ENCODE measurements at regions not wholly inside any gene's neighbourhood (a gene's known extent, or its start where the extent isn't known, plus 50 kb on each side); places are given as distances from the start of the nearest gene placed in this dataset.

GRCh38 chr14:22438742-22439141, 150.3 kb downstream of the DAD1 start:
- H3K36me3 ChIP-seq (ENCODE audit: insufficient read depth), result no peaks in the 10 kb centered on the region
- no peaks in the 10 kb centered on the region for H3K4me1 ChIP-seq (ENCODE audit: insufficient read depth)
- H3K4me3 ChIP-seq (ENCODE audit: low read depth, low read length), result no peak overlapping the region
- WGBS, result 94% methylated on average over 3 of the region's 3 CpGs
- no peak overlapping the region for H3K27ac ChIP-seq (ENCODE audit: low read depth)
- DNase-seq (ENCODE audit: extremely low spot score), result no peak

- 85% methylated on average over 6 of the region's 6 CpGs for WGBS
- no peak for DNase-seq (ENCODE audit: extremely low spot score)
- H3K4me1 ChIP-seq (ENCODE audit: insufficient read depth), result no peaks in the 10 kb centered on the region
- no peak overlapping the region for H3K4me3 ChIP-seq (ENCODE audit: low read depth, low read length)
- H3K36me3 ChIP-seq (ENCODE audit: insufficient read depth), result no peaks in the 10 kb centered on the region
- H3K27ac ChIP-seq (ENCODE audit: low read depth), result no peak overlapping the region
Observed at GRCh38 chr14:22434901-22435550, 154.0 kb downstream of the DAD1 start.

- no peak overlapping the region for H3K4me3 ChIP-seq (ENCODE audit: low read depth, low read length)
- no peak for DNase-seq (ENCODE audit: extremely low spot score)
- WGBS, result 77% methylated on average over 4 of the region's 4 CpGs
- no peaks in the 10 kb centered on the region for H3K4me1 ChIP-seq (ENCODE audit: insufficient read depth)
- H3K27ac ChIP-seq (ENCODE audit: low read depth), result no peak overlapping the region
- H3K36me3 ChIP-seq (ENCODE audit: insufficient read depth), result no peaks in the 10 kb centered on the region
Observed at GRCh38 chr14:22434030-22434429, 155.0 kb downstream of the DAD1 start.

- no peaks in the 10 kb centered on the region for H3K36me3 ChIP-seq (ENCODE audit: insufficient read depth)
- H3K4me1 ChIP-seq (ENCODE audit: insufficient read depth), result no peaks in the 10 kb centered on the region
- no peak overlapping the region for H3K27ac ChIP-seq (ENCODE audit: low read depth)
- no peak for DNase-seq (ENCODE audit: extremely low spot score)
- H3K4me3 ChIP-seq (ENCODE audit: low read depth, low read length), result no peak overlapping the region
- WGBS, result 70% methylated on average over 4 of the region's 4 CpGs
Observed at GRCh38 chr14:22433069-22433468, 156.0 kb downstream of the DAD1 start.

GRCh38 chr14:22432348-22432976, 156.6 kb downstream of the DAD1 start:
- no peaks in the 10 kb centered on the region for H3K4me1 ChIP-seq (ENCODE audit: insufficient read depth)
- WGBS, result 20% methylated on average over 4 of the region's 4 CpGs
- no peak overlapping the region for H3K27ac ChIP-seq (ENCODE audit: low read depth)
- H3K36me3 ChIP-seq (ENCODE audit: insufficient read depth), result no peaks in the 10 kb centered on the region
- no peak overlapping the region for H3K4me3 ChIP-seq (ENCODE audit: low read depth, low read length)
- peak; percentile 83 for DNase-seq (ENCODE audit: extremely low spot score)

- H3K4me1 ChIP-seq (ENCODE audit: insufficient read depth), result no peaks in the 10 kb centered on the region
- no peak overlapping the region for H3K4me3 ChIP-seq (ENCODE audit: low read depth, low read length)
- H3K27ac ChIP-seq (ENCODE audit: low read depth), result no peak overlapping the region
- no peak for DNase-seq (ENCODE audit: extremely low spot score)
- WGBS, result 85% methylated on average over 7 of the region's 7 CpGs
- no peaks in the 10 kb centered on the region for H3K36me3 ChIP-seq (ENCODE audit: insufficient read depth)
Observed at GRCh38 chr14:22429546-22430294, 159.3 kb downstream of the DAD1 start.

GRCh38 chr14:22428700-22429291, 160.2 kb downstream of the DAD1 start:
- no peak for DNase-seq (ENCODE audit: extremely low spot score)
- H3K4me1 ChIP-seq (ENCODE audit: insufficient read depth), result no peaks in the 10 kb centered on the region
- no peak overlapping the region for H3K4me3 ChIP-seq (ENCODE audit: low read depth, low read length)
- no peak overlapping the region for H3K27ac ChIP-seq (ENCODE audit: low read depth)
- no peaks in the 10 kb centered on the region for H3K36me3 ChIP-seq (ENCODE audit: insufficient read depth)
- WGBS, result 44% methylated on average over 7 of the region's 7 CpGs

- Histone ChIP-seq H3K4me1 (ENCODE audit: insufficient read depth) (no peaks in the 10 kb centered on the region), H3K4me3 (ENCODE audit: low read depth, low read length) (no peak overlapping the region), H3K36me3 (ENCODE audit: insufficient read depth) (no peaks in the 10 kb centered on the region), H3K27ac (ENCODE audit: low read depth) (no peak overlapping the region)
- 10% methylated on average over 9 of the region's 9 CpGs for WGBS
- no peak for DNase-seq (ENCODE audit: extremely low spot score)
Observed at GRCh38 chr14:22427771-22428231, 161.2 kb downstream of the DAD1 start.

GRCh38 chr14:22426711-22427110, 162.3 kb downstream of the DAD1 start:
- DNase-seq (ENCODE audit: extremely low spot score), result no peak
- H3K4me3 ChIP-seq (ENCODE audit: low read depth, low read length), result no peak overlapping the region
- 88% methylated on average over 7 of the region's 7 CpGs for WGBS
- no peaks in the 10 kb centered on the region for H3K36me3 ChIP-seq (ENCODE audit: insufficient read depth)
- no peak overlapping the region for H3K27ac ChIP-seq (ENCODE audit: low read depth)
- H3K4me1 ChIP-seq (ENCODE audit: insufficient read depth), result no peaks in the 10 kb centered on the region

- Histone ChIP-seq H3K27ac (ENCODE audit: low read depth) (no peak overlapping the region), H3K4me1 (ENCODE audit: insufficient read depth) (no peaks in the 10 kb centered on the region), H3K4me3 (ENCODE audit: low read depth, low read length) (no peak overlapping the region), H3K36me3 (ENCODE audit: insufficient read depth) (no peaks in the 10 kb centered on the region)
- WGBS, result 75% methylated on average over 4 of the region's 4 CpGs
- DNase-seq (ENCODE audit: extremely low spot score), result no peak
Observed at GRCh38 chr14:22423958-22424357, 165.1 kb downstream of the DAD1 start.

GRCh38 chr14:22422238-22422637, 166.8 kb downstream of the DAD1 start:
- 89% methylated on average over 3 of the region's 3 CpGs for WGBS
- Histone ChIP-seq H3K4me1 (ENCODE audit: insufficient read depth) (no peaks in the 10 kb centered on the region), H3K36me3 (ENCODE audit: insufficient read depth) (no peaks in the 10 kb centered on the region), H3K4me3 (ENCODE audit: low read depth, low read length) (no peak overlapping the region), H3K27ac (ENCODE audit: low read depth) (no peak overlapping the region)
- no peak for DNase-seq (ENCODE audit: extremely low spot score)

GRCh38 chr14:22420598-22421186, 168.3 kb downstream of the DAD1 start:
- Histone ChIP-seq H3K4me1 (ENCODE audit: insufficient read depth) (no peaks in the 10 kb centered on the region), H3K4me3 (ENCODE audit: low read depth, low read length) (no peak overlapping the region), H3K36me3 (ENCODE audit: insufficient read depth) (no peaks in the 10 kb centered on the region), H3K27ac (ENCODE audit: low read depth) (no peak overlapping the region)
- no peak for DNase-seq (ENCODE audit: extremely low spot score)
- 90% methylated on average over 4 of the region's 4 CpGs for WGBS

- DNase-seq (ENCODE audit: extremely low spot score), result no peak
- 66% methylated on average over 3 of the region's 3 CpGs for WGBS
- Histone ChIP-seq H3K27ac (ENCODE audit: low read depth) (no peak overlapping the region), H3K4me3 (ENCODE audit: low read depth, low read length) (no peak overlapping the region), H3K36me3 (ENCODE audit: insufficient read depth) (no peaks in the 10 kb centered on the region), H3K4me1 (ENCODE audit: insufficient read depth) (no peaks in the 10 kb centered on the region)
Observed at GRCh38 chr14:22419620-22420019, 169.4 kb downstream of the DAD1 start.

Data from urinary bladder (tissue), 3 donors.